ENCODE measurements at regions not wholly inside any gene's neighbourhood (a gene's known extent, or its start where the extent isn't known, plus 50 kb on each side); places are given as distances from the start of the nearest gene placed in this dataset.
"Not testable (repeated sequence)": the region's sequence is repeated elsewhere in the genome, so short reads cannot be mapped to it uniquely, and the experiment has no call there.

DNA sequence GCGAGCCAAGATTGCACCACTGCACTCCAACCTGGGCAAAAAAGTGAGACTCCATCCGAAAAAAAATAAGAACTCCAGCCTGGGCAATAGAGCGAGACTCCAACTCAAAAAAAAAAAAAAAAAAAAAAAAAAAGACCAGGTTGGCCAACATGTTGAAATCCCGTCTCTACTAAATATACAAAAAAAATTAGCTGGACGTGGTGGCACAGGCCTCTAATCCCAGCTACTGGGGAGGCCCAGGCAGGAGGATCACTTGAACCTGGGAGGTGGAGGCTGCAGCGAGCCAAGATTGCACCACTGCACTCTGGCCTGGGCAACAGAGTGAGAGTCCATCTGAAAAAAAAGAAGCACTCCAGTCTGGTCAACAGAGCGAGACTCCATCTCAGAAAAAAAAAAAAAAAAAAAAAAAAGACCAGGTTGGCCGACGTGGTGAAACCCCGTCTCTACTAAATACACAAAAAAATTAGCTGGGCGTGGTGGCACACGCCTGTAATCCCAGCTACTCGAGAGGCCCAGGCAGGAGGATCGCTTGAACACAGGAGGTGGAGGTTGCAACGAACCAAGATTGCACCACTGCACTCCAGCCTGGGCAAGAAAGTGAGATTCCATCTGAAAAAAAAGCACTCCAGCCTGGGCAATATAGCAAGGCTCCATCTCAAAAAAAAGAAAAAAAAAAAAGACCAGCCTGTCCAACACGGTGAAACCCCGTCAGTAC lies 1603.7 kb downstream of the RPIA start:
- TF ChIP-seq, protein P1, sequence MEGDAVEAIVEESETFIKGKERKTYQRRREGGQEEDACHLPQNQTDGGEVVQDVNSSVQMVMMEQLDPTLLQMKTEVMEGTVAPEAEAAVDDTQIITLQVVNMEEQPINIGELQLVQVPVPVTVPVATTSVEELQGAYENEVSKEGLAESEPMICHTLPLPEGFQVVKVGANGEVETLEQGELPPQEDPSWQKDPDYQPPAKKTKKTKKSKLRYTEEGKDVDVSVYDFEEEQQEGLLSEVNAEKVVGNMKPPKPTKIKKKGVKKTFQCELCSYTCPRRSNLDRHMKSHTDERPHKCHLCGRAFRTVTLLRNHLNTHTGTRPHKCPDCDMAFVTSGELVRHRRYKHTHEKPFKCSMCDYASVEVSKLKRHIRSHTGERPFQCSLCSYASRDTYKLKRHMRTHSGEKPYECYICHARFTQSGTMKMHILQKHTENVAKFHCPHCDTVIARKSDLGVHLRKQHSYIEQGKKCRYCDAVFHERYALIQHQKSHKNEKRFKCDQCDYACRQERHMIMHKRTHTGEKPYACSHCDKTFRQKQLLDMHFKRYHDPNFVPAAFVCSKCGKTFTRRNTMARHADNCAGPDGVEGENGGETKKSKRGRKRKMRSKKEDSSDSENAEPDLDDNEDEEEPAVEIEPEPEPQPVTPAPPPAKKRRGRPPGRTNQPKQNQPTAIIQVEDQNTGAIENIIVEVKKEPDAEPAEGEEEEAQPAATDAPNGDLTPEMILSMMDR (IDR thresholded peaks at IDR 0.05), result not testable (repeated sequence)
- not testable (repeated sequence) for TF ChIP-seq POLR2A (IDR thresholded peaks at IDR 0.05)

Measured in body of pancreas (tissue), 4 donors.